ENCODE measurements at regions not wholly inside any gene's neighbourhood (a gene's known extent, or its start where the extent isn't known, plus 50 kb on each side); places are given as distances from the start of the nearest gene placed in this dataset.

GRCh38 chr17:59492091-59492451, 73.3 kb upstream of the DHX40 start:
- H3K4me3 ChIP-seq (ENCODE audit: low read length), result no peak overlapping the region
- no peak overlapping the region for H3K4me2 ChIP-seq (ENCODE audit: low read length)
- H2AFZ ChIP-seq (ENCODE audit: low read depth, low read length), result no peak overlapping the region
- no peak overlapping the region for H3K27ac ChIP-seq (ENCODE audit: low read length)
- no peak overlapping the region for H3K9ac ChIP-seq (ENCODE audit: low read length)
- TF ChIP-seq EZH2 (IDR thresholded peaks at IDR 0.05; ENCODE audit: borderline replicate concordance, insufficient read depth, low read length, poor library complexity, severe bottlenecking) (no peak), TAF1 (IDR thresholded peaks at IDR 0.05; ENCODE audit: low read depth) (no peak), EP300 (conservative IDR thresholded peaks at IDR 0.05; ENCODE audit: poor library complexity, severe bottlenecking) (no peak), RAD21 (conservative IDR thresholded peaks at IDR 0.05) (no peak), POLR2AphosphoS5 (IDR thresholded peaks at IDR 0.05) (no peak), SMC3 (conservative IDR thresholded peaks at IDR 0.05; ENCODE audit: poor library complexity) (no peak)
- TF ChIP-seq, protein P1, sequence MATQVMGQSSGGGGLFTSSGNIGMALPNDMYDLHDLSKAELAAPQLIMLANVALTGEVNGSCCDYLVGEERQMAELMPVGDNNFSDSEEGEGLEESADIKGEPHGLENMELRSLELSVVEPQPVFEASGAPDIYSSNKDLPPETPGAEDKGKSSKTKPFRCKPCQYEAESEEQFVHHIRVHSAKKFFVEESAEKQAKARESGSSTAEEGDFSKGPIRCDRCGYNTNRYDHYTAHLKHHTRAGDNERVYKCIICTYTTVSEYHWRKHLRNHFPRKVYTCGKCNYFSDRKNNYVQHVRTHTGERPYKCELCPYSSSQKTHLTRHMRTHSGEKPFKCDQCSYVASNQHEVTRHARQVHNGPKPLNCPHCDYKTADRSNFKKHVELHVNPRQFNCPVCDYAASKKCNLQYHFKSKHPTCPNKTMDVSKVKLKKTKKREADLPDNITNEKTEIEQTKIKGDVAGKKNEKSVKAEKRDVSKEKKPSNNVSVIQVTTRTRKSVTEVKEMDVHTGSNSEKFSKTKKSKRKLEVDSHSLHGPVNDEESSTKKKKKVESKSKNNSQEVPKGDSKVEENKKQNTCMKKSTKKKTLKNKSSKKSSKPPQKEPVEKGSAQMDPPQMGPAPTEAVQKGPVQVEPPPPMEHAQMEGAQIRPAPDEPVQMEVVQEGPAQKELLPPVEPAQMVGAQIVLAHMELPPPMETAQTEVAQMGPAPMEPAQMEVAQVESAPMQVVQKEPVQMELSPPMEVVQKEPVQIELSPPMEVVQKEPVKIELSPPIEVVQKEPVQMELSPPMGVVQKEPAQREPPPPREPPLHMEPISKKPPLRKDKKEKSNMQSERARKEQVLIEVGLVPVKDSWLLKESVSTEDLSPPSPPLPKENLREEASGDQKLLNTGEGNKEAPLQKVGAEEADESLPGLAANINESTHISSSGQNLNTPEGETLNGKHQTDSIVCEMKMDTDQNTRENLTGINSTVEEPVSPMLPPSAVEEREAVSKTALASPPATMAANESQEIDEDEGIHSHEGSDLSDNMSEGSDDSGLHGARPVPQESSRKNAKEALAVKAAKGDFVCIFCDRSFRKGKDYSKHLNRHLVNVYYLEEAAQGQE (IDR thresholded peaks at IDR 0.05; ENCODE audit: borderline replicate concordance), result no peak
- no peaks in the 10 kb centered on the region for H3K36me3 ChIP-seq (ENCODE audit: insufficient read depth, low read length)
- no peaks in the 10 kb centered on the region for H4K20me1 ChIP-seq (ENCODE audit: insufficient read depth)
- no peaks in the 10 kb centered on the region for H3K9me3 ChIP-seq (ENCODE audit: low read length)
- no peaks in the 10 kb centered on the region for H3K79me2 ChIP-seq (replicated peaks; ENCODE audit: insufficient read depth, low read length)
- no peaks in the 10 kb centered on the region for H3K27me3 ChIP-seq (ENCODE audit: insufficient read depth, low read depth, low read length)
- H3F3A ChIP-seq (ENCODE audit: insufficient read depth, low read length, poor library complexity, severe bottlenecking), result no peaks in the 10 kb centered on the region
- no peaks in the 10 kb centered on the region for H3K9me2 ChIP-seq (ENCODE audit: insufficient read depth, low read length)

DNA sequence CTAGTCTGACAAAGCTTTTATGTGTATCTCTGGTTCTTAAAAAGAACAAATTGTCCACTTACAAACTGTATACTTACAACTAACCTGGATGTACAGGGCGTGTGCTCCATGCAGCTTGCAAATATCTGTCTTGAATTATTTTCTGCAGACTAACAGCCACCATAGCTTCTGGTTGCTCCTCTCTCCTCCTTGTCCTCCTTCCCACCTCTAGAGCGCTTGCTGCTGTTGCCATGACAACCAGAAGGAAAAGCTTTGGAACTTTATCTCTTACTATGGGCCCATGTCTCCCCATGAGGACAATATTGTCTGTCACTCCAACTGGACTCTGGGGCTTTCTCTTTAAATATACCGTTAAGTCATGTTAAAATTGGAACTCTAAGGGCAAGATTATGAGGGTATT, 71.5 kb upstream of the DHX40 start:
- H4K20me1 ChIP-seq (ENCODE audit: insufficient read depth), result no peaks in the 10 kb centered on the region
- no peaks in the 10 kb centered on the region for H3K36me3 ChIP-seq (ENCODE audit: insufficient read depth, low read length)
- H3F3A ChIP-seq (ENCODE audit: insufficient read depth, low read length, poor library complexity, severe bottlenecking), result no peaks in the 10 kb centered on the region
- no peak for TF ChIP-seq RAD21 (conservative IDR thresholded peaks at IDR 0.05)
- TF ChIP-seq, protein P1 (IDR thresholded peaks at IDR 0.05; ENCODE audit: borderline replicate concordance), result peak; percentile 22
- H3K4me2 ChIP-seq (ENCODE audit: low read length), result no peak overlapping the region
- H2AFZ ChIP-seq (ENCODE audit: low read depth, low read length), result no peak overlapping the region
- no peaks in the 10 kb centered on the region for H3K9me3 ChIP-seq (ENCODE audit: low read length)
- H3K9me2 ChIP-seq (ENCODE audit: insufficient read depth, low read length), result no peaks in the 10 kb centered on the region
- H3K27ac ChIP-seq (ENCODE audit: low read length), result peak overlapping the region; percentile 39
- H3K79me2 ChIP-seq (replicated peaks; ENCODE audit: insufficient read depth, low read length), result no peaks in the 10 kb centered on the region
- no peaks in the 10 kb centered on the region for H3K27me3 ChIP-seq (ENCODE audit: insufficient read depth, low read depth, low read length)
- H3K4me3 ChIP-seq (ENCODE audit: low read length), result no peak overlapping the region
- H3K9ac ChIP-seq (ENCODE audit: low read length), result no peak overlapping the region

Data from neural cell (in vitro differentiated cells).